ENCODE measurements at regions not wholly inside any gene's neighbourhood (a gene's known extent, or its start where the extent isn't known, plus 50 kb on each side); places are given as distances from the start of the nearest gene placed in this dataset.

GRCh38 chr18:55651236-55651635 is 63.2 kb upstream of the TCF4 start:
- no peak for TF ChIP-seq CTCF (IDR thresholded peaks at IDR 0.05)
- no peak for TF ChIP-seq POLR2A (IDR thresholded peaks at IDR 0.05)
- TF ChIP-seq POLR2AphosphoS5 (IDR thresholded peaks at IDR 0.05), result no peak

Measured in prostate gland (tissue), 2 donors.